ENCODE measurements at regions not wholly inside any gene's neighbourhood (a gene's known extent, or its start where the extent isn't known, plus 50 kb on each side); places are given as distances from the start of the nearest gene placed in this dataset.

DNA sequence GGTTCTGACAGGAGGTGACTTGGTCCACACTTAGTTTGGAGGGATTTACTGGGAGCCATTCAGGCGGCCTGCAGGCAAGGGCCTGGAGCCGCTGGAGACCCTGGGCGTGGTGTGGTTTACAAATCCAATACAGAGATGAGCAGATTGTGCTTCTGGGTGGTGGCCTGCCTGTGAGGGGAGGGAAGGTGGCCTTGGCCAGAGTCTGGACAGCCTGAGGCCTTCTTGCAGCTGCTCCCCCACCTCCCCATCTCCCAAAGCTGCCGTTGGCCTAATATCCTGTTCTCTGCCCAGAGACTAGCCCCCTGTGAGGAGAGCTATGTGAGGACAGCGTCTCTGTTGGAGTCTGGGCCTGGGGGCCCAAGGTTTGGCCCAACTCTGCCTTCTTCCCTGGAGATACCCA, 163.9 kb upstream of the MAMLD1 start:
- Histone ChIP-seq H3K9ac (ENCODE audit: low read depth in 1 of 2, low read length in 2 of 2) (no peak overlapping the region), H3K36me3 (ENCODE audit: control insufficient read depth in 4 of 4, insufficient read depth in 3 of 4, low read depth in 1 of 4, low read length in 3 of 4) (no peaks in the 10 kb centered on the region), H3K27me3 (ENCODE audit: control insufficient read depth in 4 of 4, insufficient read depth in 4 of 4, low read length in 3 of 4) (no peaks in the 10 kb centered on the region), H3K9me3 (ENCODE audit: control insufficient read depth in 4 of 4, low read length in 3 of 4) (no peaks in the 10 kb centered on the region), H3K4me1 (ENCODE audit: control insufficient read depth in 4 of 4, insufficient read depth in 4 of 4, low read length in 3 of 4) (no peaks in the 10 kb centered on the region), H3K4me3 (ENCODE audit: low read depth in 1 of 3, low read length in 3 of 3) (no peak overlapping the region), H3K27ac (ENCODE audit: low read depth in 1 of 2, low read length in 2 of 2) (no peak overlapping the region)
- no peak for DNase-seq (ENCODE audit: low spot score)
- WGBS: 95% methylated on average over 5 of the region's 5 CpGs
- no peak for TF ChIP-seq GABPA (IDR thresholded peaks at IDR 0.05 in 1 of 2, conservative IDR thresholded peaks at IDR 0.05 in 1 of 2)
- no peak for TF ChIP-seq NR2F2 (IDR thresholded peaks at IDR 0.05)
- TF ChIP-seq HNF4A (conservative IDR thresholded peaks at IDR 0.05): no peak
- TF ChIP-seq, protein P1, sequence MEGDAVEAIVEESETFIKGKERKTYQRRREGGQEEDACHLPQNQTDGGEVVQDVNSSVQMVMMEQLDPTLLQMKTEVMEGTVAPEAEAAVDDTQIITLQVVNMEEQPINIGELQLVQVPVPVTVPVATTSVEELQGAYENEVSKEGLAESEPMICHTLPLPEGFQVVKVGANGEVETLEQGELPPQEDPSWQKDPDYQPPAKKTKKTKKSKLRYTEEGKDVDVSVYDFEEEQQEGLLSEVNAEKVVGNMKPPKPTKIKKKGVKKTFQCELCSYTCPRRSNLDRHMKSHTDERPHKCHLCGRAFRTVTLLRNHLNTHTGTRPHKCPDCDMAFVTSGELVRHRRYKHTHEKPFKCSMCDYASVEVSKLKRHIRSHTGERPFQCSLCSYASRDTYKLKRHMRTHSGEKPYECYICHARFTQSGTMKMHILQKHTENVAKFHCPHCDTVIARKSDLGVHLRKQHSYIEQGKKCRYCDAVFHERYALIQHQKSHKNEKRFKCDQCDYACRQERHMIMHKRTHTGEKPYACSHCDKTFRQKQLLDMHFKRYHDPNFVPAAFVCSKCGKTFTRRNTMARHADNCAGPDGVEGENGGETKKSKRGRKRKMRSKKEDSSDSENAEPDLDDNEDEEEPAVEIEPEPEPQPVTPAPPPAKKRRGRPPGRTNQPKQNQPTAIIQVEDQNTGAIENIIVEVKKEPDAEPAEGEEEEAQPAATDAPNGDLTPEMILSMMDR (IDR thresholded peaks at IDR 0.05; ENCODE audit: low read depth, low read length, missing input control): no peak
- TF ChIP-seq, protein P2, sequence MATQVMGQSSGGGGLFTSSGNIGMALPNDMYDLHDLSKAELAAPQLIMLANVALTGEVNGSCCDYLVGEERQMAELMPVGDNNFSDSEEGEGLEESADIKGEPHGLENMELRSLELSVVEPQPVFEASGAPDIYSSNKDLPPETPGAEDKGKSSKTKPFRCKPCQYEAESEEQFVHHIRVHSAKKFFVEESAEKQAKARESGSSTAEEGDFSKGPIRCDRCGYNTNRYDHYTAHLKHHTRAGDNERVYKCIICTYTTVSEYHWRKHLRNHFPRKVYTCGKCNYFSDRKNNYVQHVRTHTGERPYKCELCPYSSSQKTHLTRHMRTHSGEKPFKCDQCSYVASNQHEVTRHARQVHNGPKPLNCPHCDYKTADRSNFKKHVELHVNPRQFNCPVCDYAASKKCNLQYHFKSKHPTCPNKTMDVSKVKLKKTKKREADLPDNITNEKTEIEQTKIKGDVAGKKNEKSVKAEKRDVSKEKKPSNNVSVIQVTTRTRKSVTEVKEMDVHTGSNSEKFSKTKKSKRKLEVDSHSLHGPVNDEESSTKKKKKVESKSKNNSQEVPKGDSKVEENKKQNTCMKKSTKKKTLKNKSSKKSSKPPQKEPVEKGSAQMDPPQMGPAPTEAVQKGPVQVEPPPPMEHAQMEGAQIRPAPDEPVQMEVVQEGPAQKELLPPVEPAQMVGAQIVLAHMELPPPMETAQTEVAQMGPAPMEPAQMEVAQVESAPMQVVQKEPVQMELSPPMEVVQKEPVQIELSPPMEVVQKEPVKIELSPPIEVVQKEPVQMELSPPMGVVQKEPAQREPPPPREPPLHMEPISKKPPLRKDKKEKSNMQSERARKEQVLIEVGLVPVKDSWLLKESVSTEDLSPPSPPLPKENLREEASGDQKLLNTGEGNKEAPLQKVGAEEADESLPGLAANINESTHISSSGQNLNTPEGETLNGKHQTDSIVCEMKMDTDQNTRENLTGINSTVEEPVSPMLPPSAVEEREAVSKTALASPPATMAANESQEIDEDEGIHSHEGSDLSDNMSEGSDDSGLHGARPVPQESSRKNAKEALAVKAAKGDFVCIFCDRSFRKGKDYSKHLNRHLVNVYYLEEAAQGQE (IDR thresholded peaks at IDR 0.05): no peak
- no peak for TF ChIP-seq EGR1 (IDR thresholded peaks at IDR 0.05; ENCODE audit: low read depth in 2 of 2)
- TF ChIP-seq, protein P3, sequence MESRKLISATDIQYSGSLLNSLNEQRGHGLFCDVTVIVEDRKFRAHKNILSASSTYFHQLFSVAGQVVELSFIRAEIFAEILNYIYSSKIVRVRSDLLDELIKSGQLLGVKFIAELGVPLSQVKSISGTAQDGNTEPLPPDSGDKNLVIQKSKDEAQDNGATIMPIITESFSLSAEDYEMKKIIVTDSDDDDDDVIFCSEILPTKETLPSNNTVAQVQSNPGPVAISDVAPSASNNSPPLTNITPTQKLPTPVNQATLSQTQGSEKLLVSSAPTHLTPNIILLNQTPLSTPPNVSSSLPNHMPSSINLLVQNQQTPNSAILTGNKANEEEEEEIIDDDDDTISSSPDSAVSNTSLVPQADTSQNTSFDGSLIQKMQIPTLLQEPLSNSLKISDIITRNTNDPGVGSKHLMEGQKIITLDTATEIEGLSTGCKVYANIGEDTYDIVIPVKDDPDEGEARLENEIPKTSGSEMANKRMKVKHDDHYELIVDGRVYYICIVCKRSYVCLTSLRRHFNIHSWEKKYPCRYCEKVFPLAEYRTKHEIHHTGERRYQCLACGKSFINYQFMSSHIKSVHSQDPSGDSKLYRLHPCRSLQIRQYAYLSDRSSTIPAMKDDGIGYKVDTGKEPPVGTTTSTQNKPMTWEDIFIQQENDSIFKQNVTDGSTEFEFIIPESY (IDR thresholded peaks at IDR 0.05): no peak
- TF ChIP-seq RXRA (IDR thresholded peaks at IDR 0.05): no peak
- TF ChIP-seq HNF4G (IDR thresholded peaks at IDR 0.05): no peak
- TF ChIP-seq YY1 (IDR thresholded peaks at IDR 0.05): no peak
- no peak for TF ChIP-seq SP1 (IDR thresholded peaks at IDR 0.05)
- no peak for TF ChIP-seq RAD21 (IDR thresholded peaks at IDR 0.05)
- no peak for TF ChIP-seq FOXA2 (IDR thresholded peaks at IDR 0.05)
- TF ChIP-seq, protein P4, sequence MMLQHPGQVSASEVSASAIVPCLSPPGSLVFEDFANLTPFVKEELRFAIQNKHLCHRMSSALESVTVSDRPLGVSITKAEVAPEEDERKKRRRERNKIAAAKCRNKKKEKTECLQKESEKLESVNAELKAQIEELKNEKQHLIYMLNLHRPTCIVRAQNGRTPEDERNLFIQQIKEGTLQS (IDR thresholded peaks at IDR 0.05): no peak
- TF ChIP-seq, protein P5, sequence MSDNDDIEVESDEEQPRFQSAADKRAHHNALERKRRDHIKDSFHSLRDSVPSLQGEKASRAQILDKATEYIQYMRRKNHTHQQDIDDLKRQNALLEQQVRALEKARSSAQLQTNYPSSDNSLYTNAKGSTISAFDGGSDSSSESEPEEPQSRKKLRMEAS (IDR thresholded peaks at IDR 0.05): no peak
- TF ChIP-seq FOXA1 (IDR thresholded peaks at IDR 0.05): no peak
- TF ChIP-seq TAF1 (conservative IDR thresholded peaks at IDR 0.05): no peak
- TF ChIP-seq JUND (IDR thresholded peaks at IDR 0.05): no peak
